ELR (cell line): ENCODE measurements at regions not wholly inside any gene's neighbourhood (a gene's known extent, or its start where the extent isn't known, plus 50 kb on each side); places are given as distances from the start of the nearest gene placed in this dataset.
A peak's percentile ranks its signal among the peaks of the same experiment; 100 is the strongest.
"Not testable (repeated sequence)": the region's sequence is repeated elsewhere in the genome, so short reads cannot be mapped to it uniquely, and the experiment has no call there.

Experiments
- DNase-seq: peaks from one replicate; pipeline ENCODE4 v3.0.0-alpha.2; 2015; ENCODE audit warnings: low read depth

DNA sequence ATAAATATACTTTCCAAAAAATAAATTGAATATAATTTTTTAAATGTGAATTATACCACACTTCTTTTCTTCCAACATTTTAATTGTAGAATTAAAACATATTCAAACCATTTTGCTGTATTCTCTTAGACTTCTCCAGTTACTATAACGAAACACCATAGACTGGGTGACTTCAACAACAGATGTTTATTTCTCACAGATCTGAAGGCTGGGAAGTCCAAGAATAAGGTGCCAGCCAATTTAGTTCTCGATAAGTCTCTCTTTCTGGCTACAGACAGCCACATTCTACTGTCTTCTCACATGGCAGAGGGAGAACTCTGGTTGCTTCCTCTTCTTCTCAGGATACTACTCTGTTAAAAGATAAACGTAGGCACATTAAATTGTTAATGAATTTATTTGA is 155.8 kb upstream of the UGT8 start:
- DNase-seq = no peak

DNA sequence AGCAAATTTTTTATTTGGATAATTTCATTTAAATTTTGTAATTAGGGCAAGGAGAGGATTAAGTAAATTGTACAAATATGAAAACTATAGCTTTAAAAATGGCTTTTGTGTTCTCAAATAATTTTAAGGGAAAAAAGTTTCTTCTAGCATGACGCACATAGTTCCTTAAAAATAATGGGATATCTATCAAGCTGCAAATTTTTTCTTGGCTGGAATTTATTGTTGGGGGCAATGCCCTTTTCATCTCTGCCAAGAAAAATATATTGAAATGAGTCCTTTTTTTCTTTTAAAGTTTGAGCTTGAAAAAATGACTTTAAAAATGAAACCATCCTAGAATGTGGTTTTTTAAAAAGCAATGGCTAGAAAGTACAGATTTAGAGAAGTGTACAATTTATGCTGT is 154.4 kb upstream of the UGT8 start:
- no peak for DNase-seq

DNA sequence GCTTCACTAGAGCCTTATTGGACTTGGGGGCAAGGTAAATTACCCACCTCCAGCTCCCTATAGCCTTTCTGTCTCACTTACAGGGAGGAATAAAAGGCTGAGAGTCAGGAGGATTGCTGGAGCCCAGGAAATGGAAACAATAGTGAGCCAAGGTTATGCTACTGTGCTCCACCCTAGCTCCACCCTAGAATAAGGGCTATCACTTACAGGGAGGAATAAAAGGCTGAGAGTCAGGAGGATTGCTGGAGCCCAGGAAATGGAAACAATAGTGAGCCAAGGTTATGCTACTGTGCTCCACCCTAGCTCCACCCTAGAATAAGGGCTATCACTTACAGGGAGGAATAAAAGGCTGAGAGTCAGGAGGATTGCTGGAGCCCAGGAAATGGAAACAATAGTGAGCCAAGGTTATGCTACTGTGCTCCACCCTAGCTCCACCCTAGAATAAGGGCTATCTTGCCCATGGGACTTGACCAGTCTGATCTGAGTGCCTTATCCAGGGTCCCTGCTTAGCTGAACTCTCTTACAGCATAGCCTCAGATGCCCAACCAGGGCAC is 150.6 kb upstream of the UGT8 start:
- DNase-seq = not testable (repeated sequence)

DNA sequence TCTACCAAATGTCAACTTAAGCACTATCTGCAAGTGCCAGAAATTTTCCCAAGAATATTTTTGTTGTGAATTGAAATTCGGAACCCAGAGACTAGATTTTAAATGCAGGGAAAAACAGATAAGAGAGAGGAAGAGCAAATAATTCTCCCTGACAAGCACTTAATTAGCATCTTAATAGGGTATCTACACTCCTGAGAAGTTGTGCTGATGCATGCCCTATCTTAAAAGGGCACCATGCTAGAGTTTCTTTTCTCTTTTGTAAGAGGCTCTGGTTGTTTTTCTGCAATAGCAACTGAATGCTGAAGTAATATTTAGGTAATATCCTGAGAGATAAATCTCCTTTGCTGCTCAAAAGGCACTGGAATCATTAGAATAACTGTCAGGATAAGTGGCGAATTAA is 139.9 kb upstream of the UGT8 start:
- no peak for DNase-seq

DNA sequence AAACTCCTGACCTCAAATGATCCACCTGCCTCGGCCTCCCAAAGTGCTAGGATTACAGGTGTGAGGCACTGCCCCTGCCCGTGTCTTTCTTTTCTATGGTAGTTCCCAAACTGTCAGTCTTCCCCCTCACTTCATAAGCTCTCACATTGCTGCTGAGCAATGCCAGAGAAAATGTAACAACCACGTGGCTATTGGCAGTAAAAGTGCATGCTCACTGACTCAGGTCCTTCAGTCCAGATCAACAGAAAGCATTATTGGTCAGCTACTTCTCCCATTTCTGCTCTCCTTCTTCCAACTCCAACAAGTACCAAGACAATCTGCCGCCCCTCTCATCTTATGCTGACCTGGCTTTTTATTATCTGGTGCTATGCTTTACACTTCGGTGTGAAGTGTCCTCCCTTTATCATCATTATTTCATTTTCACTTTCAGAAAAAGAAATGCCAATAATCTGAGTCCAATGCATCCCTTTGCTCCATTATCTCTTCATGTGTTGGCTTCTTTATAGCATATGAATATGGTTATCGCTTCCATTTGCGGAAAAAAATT is 133.8 kb upstream of the UGT8 start:
- no peak for DNase-seq

DNA sequence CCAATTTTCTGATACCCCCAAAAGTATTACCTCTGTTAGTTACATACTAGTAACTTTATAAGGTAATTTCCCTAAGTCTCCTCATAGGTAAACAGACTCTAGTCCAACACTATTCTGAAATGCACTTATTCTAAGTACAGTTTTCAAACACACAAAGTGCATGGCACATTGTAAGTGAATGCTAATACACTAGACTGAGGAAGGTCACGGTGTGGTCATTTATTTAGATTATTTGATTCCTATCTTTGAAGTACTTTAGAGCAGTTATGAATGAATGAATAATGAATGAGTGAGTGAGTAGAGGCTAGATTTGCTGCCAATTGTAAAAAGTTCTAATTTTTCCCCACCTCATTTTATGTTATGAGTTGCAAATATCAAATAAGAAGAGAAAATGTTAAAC is 132.8 kb upstream of the UGT8 start:
- no peak for DNase-seq

DNA sequence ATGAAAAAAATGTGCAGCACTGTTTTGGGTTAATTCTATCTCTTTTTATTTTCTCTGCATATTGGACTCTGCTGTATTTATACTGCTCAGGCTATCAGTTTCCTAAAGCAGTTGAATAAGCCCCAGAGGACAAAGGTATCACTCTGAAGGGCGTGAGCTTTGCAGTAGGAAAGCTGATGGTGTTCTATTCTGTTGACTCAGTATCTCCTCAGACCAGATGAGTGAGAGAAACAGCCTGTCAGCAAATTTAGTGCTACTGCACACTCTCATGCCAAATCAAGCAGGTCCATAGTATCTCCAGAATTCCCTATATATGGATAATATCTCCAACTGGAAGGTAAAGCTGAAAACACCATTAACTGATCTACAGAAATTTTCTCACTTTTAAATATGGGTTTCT is 132.3 kb upstream of the UGT8 start:
- no peak for DNase-seq

DNA sequence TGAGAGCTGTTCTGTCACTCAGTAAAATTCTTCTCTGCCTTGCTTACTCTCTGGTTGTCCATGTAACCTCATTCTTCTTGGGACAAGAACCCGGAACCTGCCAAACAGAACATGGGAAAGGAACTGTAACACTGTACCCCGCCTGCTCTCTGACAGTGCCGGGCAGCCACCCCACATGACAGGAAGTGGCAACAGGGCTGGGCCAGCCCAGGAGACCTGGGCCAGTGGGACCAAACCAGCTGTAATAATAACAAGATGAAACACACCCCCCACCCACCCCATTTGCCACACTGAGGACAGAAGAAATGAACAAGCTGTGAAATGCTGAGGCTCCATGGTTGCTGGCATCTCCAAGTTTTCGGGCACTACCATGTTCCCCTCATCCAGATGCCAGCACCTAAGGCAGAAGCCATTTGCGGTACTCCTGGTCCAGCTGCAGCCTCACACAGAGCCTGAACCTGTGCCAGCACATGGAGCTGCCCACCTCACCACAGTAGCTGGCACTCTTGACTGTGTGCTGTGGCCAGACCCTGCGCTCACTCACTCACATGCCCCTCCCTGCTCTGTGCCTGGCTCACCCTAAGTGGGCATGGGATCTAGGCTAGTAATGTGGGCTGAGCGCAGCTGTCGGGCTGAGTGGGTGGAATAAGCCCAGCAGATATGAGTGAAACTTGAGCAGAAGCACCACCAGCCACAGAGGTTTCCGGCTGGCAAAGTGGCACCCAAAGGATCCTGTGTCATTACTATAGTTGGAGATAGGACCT is 126.2 kb upstream of the UGT8 start:
- no peak for DNase-seq

DNA sequence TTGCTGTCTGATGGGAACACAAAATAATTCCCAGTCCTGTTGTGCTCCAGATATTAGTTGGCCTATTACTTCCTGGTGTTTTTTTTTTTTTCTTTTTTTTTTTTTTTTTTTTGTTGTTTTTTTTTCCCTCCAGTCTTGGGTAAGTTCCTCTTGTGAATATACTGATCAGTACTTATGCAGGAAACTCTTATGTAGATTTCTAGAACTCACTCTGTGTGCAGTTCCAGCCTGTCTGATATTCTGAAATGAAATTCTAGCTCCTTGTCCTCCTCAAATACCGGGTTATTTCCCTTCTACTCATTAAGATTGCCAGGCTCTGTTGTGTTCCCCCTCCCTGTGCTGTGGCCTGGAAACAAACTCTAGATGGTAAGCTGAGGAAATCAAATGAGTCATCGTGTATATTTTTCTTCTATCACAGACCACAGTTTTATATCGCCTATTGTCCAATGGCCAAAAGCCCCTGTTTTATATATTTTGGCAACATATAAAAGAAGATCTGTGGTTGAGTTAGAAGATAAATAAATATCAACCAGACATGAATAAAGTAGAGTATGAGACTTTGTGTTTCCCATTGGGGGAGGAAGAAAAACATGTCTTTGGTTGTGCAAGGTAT is 124.3 kb upstream of the UGT8 start:
- no peak for DNase-seq

DNA sequence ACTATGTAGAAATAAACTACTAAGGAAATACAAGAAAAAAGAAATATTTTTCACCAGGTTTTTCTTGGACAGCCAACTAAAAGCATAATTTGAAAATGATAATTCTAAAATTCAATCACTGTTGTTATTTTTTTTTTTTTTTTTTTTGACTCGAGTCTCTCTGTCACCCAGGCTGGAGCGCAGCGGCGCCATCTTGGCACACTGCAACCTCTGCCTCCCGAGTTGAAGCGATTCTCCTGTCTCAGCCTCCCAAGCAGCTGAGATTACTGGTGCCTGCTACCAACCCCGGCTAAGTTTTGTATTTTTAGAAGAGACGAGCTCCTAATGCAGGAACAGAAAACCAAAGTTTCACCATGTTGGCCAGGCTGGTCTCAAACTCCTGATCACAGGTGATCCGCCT is 122.3 kb upstream of the UGT8 start:
- DNase-seq = no peak

DNA sequence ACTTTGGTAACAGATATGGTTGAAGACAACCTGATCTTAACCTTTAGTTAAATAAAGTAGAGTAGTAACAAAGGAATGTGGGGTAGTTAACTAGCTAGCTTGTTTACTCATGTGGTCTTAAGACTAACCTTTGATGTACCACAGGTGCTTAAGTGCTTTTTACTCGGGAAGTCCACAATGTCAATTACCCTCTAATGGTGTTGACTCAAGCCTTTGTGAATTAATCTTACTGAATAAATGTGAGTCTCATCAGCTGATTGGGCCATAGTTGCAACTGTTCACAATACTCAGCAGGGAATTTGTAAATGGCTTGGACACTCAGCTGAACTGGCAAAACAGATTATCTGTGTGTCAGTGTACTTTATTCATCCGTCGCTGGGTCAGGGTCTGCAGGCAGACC is 119.0 kb upstream of the UGT8 start:
- DNase-seq = no peak

DNA sequence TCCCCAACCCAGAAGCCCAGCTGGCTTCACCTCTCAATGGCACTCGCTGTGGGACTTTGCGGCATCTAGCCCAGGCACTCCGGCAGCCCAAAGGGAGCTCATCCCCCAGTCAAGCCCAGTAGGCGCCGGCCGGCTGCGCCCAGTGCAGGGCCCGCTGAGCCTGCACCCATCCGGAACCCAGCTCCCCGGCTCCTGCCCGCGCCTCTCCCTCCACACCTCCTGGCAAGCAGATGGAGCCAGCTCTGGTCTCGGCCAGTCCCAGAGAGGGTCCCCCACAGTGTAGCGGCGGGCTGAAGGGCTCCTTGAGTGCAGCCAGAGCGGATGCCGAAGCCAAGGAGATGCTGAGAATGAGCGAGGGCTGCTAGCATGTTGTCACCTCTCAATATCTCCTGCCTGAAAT is 116.8 kb upstream of the UGT8 start:
- DNase-seq = no peak

DNA sequence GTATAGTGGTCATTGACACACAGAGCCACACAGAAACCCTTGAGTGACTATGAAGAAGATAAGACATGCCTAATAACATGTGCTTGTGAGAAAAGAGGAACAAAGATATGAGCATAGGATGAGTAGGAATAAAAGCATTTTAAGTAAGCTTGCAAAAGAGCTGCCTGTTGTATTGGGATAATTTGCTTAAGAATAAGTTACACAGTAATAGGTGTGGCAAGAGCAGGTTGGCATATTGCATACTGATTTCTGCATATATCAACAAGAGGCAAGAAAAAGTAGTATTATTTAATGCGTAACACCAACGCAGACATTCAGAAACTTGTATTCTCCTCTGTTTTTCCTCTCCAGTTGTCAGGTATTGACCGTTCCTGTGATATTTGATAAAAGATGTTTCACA is 111.5 kb upstream of the UGT8 start:
- no peak for DNase-seq

DNA sequence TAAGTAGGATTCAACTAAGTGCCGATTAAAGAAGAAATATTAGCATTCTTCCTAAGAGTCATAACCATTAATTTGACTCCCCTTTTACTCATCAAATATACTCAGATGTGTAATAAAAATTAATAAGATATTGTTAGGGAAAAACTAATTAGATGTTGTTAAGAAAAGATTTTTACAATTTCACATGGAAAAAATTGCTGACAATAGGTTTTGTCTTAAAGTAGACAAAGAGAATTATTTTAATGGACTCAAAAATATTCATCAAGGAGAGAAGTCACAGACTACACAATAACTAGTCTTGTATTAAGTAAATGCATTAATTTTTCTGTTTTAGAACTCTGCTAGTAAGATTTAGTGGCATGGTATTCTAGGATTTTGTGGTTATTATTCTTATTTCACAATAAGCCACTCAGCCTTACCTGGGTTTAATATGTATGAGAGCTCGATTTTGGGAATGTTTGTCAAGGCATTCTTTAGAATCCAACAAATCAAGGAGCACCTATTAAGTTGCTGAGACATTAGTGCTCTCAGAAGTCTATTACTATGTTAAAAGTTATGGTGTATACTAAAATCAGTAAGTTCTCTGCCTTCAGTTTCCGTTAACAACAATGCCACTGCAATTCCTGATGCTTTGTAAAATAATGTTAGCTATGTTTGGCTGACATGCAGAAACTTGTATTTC is 110.2 kb upstream of the UGT8 start:
- no peak for DNase-seq

DNA sequence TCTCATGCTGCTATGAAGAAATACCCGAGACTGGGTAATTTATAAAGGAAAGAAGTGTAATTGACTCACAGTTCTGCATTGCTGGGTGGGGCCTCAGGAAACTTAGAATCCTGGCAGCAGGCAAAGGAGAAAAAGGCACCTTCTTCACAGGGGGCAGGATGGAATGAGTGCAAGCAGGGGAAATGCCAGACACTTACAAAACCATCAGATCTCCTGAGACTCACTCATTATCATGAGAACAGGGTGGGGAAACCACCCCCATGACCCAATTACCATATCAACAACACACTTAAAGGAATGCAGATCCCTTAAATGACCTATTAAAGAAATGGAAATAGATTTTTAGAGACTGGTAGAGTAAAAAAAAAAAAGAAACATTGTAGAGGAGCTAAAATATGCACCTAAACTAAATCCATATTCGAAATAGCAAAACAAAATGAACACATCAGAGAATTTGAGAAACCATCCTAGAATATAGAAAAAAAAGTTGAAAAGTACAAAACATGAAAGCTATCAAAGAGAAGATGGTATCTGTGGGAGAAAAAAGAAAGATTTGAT is 104.3 kb upstream of the UGT8 start:
- no peak for DNase-seq

DNA sequence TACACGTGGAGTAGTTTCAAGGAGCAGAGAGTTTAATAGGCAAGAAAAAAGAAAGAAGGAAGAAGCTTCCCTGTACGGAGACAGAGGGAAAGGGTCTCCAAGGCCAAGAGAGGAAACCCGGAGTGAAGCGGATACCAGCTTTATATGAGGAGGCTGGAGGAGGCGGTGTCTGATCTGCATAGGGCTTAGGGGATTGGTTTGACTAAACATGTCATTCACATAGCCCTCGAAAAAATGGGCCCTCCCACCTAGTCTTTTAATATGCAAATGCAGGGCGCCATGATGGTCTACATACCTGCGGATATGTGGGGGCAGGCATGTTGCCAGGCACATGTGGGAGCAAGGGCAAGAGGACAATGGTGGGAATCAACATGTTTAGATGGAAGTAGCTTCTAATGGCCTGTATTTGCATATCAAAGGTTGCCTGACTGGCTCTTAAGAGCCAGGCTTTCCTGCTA is 103.1 kb upstream of the UGT8 start:
- DNase-seq = no peak

DNA sequence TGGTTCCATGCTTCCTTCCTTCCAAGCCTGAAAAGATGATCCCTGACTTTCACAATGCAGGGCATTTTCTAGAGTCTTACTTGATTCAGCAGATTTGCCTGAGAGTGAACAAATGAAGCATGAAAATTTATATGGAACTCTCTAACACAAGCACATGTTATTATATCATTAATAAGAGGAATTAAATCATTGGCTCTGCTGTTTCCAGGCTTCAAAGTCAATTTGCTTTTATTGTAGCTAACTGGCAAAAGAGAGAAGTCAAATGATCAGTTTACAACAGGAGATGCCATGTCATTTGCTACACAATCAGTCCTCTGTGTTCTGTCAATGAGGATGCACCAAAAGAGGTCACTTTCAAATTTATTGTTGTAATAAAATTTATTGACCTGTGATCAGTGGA is 101.5 kb upstream of the UGT8 start:
- no peak for DNase-seq

DNA sequence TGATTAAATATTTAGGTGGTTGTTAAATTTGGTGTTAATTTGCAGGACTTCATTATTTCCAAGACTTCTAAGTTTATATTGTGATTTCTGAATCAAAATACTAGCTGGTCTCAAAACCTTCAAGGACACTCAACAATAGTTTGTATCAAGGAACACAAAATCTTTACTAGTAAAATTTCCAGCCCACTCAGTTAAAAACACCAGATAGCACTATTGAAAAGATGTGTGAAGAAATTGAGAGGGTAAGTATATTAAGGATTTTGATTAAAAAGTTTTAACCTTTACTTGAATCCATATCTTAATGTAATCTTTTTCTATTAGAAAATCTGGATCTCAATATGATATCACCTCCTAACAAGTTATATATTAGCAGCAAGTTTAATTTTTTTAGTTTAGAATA is 89.3 kb upstream of the UGT8 start:
- no peak for DNase-seq

DNA sequence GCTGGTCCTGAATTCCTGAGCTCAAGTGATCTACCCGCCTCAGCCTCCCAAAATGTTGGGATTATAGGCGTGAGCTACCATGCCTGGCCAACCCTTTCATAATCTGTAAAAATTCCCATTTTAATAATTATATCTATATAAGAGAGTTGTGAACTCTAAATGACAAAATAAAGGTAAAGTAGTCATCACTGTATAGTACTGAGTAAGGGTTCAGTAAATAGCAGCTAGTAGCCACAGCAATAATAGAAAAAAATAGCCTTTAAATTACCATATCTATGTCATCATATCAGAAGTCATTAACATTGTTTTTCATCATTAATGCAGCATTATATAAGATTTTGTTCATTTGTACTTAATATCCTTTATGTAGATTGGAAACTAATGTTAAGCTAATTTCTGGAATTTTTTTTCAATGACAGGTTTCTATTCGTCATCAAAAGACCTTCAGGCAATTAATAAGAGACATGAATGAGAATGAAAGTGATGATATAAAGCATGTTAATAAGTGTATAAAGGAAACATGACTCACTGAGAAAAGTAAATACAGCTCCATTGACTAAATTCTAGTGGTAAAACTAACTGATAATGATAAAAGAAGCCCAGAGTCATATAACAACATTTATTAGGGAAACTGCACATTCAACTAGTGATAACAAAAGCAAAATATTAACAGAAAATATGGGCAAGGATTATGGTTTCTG is 85.9 kb upstream of the UGT8 start:
- peak; percentile 27 for DNase-seq

DNA sequence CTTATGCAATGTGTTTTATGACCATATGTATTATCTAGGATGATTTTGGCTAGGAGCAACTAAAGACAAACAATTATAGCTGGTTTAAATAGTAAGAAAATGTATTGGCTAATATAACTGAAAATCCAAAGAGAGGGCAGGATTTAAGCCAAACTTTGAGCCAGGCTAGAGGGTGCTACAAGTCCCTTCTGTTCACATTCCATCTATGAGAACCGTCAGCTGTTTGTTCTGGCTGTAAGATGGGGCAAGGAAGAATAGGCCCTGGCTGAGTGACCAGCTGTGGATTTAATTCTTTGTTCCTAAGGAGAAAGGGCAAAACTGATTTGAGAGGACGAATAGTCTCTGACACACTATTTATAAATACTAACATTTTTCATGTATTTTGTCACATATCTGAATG is 79.2 kb upstream of the UGT8 start:
- no peak for DNase-seq

DNA sequence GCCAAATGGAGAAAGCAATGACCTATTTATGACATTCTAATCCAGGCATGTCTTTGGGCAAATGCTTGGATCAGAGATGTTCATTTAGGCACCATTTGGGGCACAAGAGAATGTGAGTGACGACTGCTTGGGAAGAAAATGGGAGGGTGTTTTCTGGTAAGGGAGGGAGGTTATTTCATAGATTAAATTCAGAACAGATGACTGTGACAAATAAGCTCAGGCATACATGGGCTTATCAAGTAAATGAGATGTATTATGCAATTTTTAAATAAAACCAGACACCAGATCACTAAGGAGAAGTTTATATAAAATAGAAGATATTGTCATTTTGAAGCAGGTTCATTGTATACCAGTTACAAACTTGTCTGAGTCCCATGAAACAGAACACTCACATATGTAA is 71.4 kb upstream of the UGT8 start:
- no peak for DNase-seq

DNA sequence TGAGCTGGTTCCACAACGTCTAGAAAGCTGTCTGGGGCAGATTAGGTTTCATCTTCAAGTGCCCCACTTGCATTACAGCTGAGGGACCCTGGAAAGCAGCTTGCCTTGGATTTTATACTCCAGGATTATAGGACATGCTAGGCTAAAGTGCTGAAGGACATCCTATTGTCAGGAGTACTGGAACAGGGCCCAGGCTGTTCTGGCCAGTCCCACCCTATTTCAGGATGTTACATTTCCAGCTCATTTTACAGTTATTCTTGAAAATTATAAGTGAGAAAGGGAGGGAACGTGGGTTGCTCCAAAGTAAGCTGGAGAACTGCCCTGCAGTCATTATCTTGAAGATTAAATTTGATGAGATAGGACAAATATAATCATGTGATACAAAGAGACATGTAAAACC is 71.0 kb upstream of the UGT8 start:
- no peak for DNase-seq
